H1 (cell line): ENCODE measurements at regions not wholly inside any gene's neighbourhood (a gene's known extent, or its start where the extent isn't known, plus 50 kb on each side); places are given as distances from the start of the nearest gene placed in this dataset.

Experiments
- CTCF ChIA-PET: fragments of 300-600 bp; sonication (Branson Sonifier 250); formaldehyde crosslinking; loops from one replicate; lab custom pipeline; 2021; ENCODE audit not compliant: partially characterized antibody; lab: Charles Lee
- POLR2A ChIA-PET: fragments of 300-600 bp; sonication (Branson Sonifier 250); formaldehyde crosslinking; loops from one replicate; lab custom pipeline; 2021; ENCODE audit warnings: inconsistent platforms; ENCODE audit not compliant: partially characterized antibody; lab: Charles Lee
- DNase-seq, 2 experiments: peaks; one replicate each; pipeline versions ENCODE4 v3.0.0 to v3.0.0-alpha.2; 2010 to 2022; ENCODE audit warnings: low spot score in 2 of 2, low read depth in 1 of 2, mixed read lengths in 1 of 2
- FAIRE-seq: peaks from 2 replicates; lab custom pipeline; 2011; peaks lifted over from hg19 to GRCh38; lab: Jason Lieb, UNC
- H2AFZ ChIP-seq: 2 replicates; pipeline ENCODE4 v1.8.1; 2012; ENCODE audit warnings: low read length, inconsistent platforms
- H2AK5ac ChIP-seq: 2 replicates; pipeline ENCODE4 v1.6.1; 2013; ENCODE audit warnings: low read depth, low read length
- H2BK120ac ChIP-seq: replicated peaks from 2 replicates; pipeline ENCODE3; 2013; ENCODE audit warnings: low read depth, low read length, inconsistent platforms
- H2BK12ac ChIP-seq: 2 replicates; pipeline ENCODE4 v1.6.1; 2013; ENCODE audit warnings: low read depth, low read length
- H2BK15ac ChIP-seq: 2 replicates; pipeline ENCODE4 v1.6.1; 2013; ENCODE audit warnings: low read length
- H2BK20ac ChIP-seq: 2 replicates; pipeline ENCODE4 v1.6.1; 2013; ENCODE audit warnings: low read length
- H2BK5ac ChIP-seq: 2 replicates; pipeline ENCODE4 v1.6.1; 2013; ENCODE audit warnings: low read depth, low read length
- H3K14ac ChIP-seq: 2 replicates; pipeline ENCODE4 v1.6.1; 2013; ENCODE audit warnings: inconsistent platforms; ENCODE audit not compliant: insufficient read length
- H3K18ac ChIP-seq: 2 replicates; pipeline ENCODE4 v1.6.1; 2013; ENCODE audit warnings: low read length; ENCODE audit errors: extremely low read depth
- H3K23ac ChIP-seq: 2 replicates; pipeline ENCODE4 v1.6.1; 2013; ENCODE audit warnings: inconsistent platforms; ENCODE audit not compliant: insufficient read length
- H3K23me2 ChIP-seq: 2 replicates; pipeline ENCODE4 v1.6.1; 2013; ENCODE audit warnings: low read depth, low read length
- H3K27ac ChIP-seq: 2 replicates; pipeline ENCODE4 v1.6.1; 2011; ENCODE audit warnings: low read depth, low read length, inconsistent platforms
- H3K27me3 ChIP-seq, 4 experiments: replicated peaks in 1 of 4; 1 replicate in 1 of 4; 2 replicates in 3 of 4; pipeline versions ENCODE4 v1.6.1 to v1.8.1; 2011 to 2013; ENCODE audit warnings: low read length in 3 of 4, mild to moderate bottlenecking in 3 of 4, inconsistent platforms in 2 of 4, mixed read lengths in 2 of 4, moderate library complexity in 1 of 4; ENCODE audit not compliant: control insufficient read depth in 3 of 4, insufficient read depth in 3 of 4; ENCODE audit errors: extremely low read depth in 1 of 4
- H3K36me3 ChIP-seq, 4 experiments: 2 replicates each; pipeline versions ENCODE4 v1.6.1 to v1.8.1; 2011 to 2013; ENCODE audit warnings: mild to moderate bottlenecking in 4 of 4, low read length in 3 of 4, moderate library complexity in 2 of 4, control low read depth in 1 of 4, inconsistent platforms in 1 of 4; ENCODE audit not compliant: insufficient read depth in 4 of 4, control insufficient read depth in 2 of 4
- H3K4ac ChIP-seq: replicated peaks from 2 replicates; pipeline ENCODE3; 2013; ENCODE audit warnings: low read length, low read depth, mixed read lengths, inconsistent platforms; ENCODE audit not compliant: insufficient read length
- H3K4me1 ChIP-seq, 4 experiments: replicated peaks in 1 of 4; 1 replicate in 1 of 4; 2 replicates in 3 of 4; pipeline versions ENCODE4 v1.6.1 to v1.8.1; 2011 to 2013; ENCODE audit warnings: low read length in 3 of 4, inconsistent platforms in 2 of 4, mixed read lengths in 1 of 4; ENCODE audit not compliant: insufficient read depth in 4 of 4, control insufficient read depth in 3 of 4
- H3K4me2 ChIP-seq, 2 experiments: 2 replicates each; pipeline versions ENCODE4 v1.6.1 to v1.8.1; 2011 to 2013; ENCODE audit warnings: low read depth in 2 of 2, low read length in 2 of 2, control low read depth in 1 of 2, inconsistent platforms in 1 of 2, mild to moderate bottlenecking in 1 of 2; ENCODE audit not compliant: insufficient read depth in 1 of 2
- H3K4me3 ChIP-seq, 4 experiments: fragments of 200-600, 300-600 bp in 1 of 4; sonication (generic), shearing (Covaris generic), sonication (Bioruptor Twin) in 1 of 4; 2 replicates each; pipeline versions ENCODE4 v1.5.1 to v1.8.1; 2011 to 2016; ENCODE audit warnings: low read length in 4 of 4, low read depth in 3 of 4, control low read depth in 2 of 4, inconsistent platforms in 2 of 4, mild to moderate bottlenecking in 2 of 4, mixed read lengths in 1 of 4, moderate library complexity in 1 of 4; ENCODE audit not compliant: insufficient read depth in 2 of 4; ENCODE audit errors: extremely low read depth in 1 of 4
- H3K56ac ChIP-seq: replicated peaks from 2 replicates; pipeline ENCODE3; 2013; ENCODE audit warnings: low read depth, mild to moderate bottlenecking, mixed read lengths, low read length, inconsistent platforms; ENCODE audit not compliant: insufficient read length
- H3K79me1 ChIP-seq: 2 replicates; pipeline ENCODE4 v1.6.1; 2013; ENCODE audit warnings: low read depth, low read length, control low read depth
- H3K79me2 ChIP-seq, 2 experiments: 2 replicates each; pipeline versions ENCODE4 v1.6.1 to v1.8.1; 2012 to 2013; ENCODE audit warnings: low read length in 2 of 2, mild to moderate bottlenecking in 2 of 2, inconsistent platforms in 1 of 2; ENCODE audit not compliant: insufficient read depth in 2 of 2, control insufficient read depth in 1 of 2
- H3K9ac ChIP-seq, 4 experiments: replicated peaks in 1 of 4; 1 replicate in 1 of 4; 2 replicates in 3 of 4; pipeline versions ENCODE4 v1.6.1 to v1.8.1; 2011 to 2013; ENCODE audit warnings: low read depth in 3 of 4, low read length in 3 of 4, control low read depth in 2 of 4, mild to moderate bottlenecking in 2 of 4, moderate library complexity in 2 of 4, inconsistent platforms in 1 of 4; ENCODE audit errors: extremely low read depth in 1 of 4
- H3K9me3 ChIP-seq, 2 experiments: 2 replicates each; pipeline versions ENCODE4 v1.6.1 to v1.8.1; 2012 to 2013; ENCODE audit warnings: mild to moderate bottlenecking in 2 of 2, moderate library complexity in 2 of 2, control low read depth in 1 of 2, inconsistent platforms in 1 of 2, low read depth in 1 of 2, low read length in 1 of 2, mixed read lengths in 1 of 2; ENCODE audit not compliant: insufficient read depth in 2 of 2
- H4K20me1 ChIP-seq, 2 experiments: replicated peaks in 1 of 2; 2 replicates each; pipeline versions ENCODE3 to v1.8.1; 2011 to 2013; ENCODE audit warnings: inconsistent platforms in 2 of 2, low read length in 2 of 2, mild to moderate bottlenecking in 1 of 2; ENCODE audit not compliant: insufficient read depth in 2 of 2, control insufficient read depth in 1 of 2
- H4K5ac ChIP-seq: 2 replicates; pipeline ENCODE4 v1.6.1; 2013; ENCODE audit warnings: low read length, low read depth, mixed read lengths, inconsistent platforms; ENCODE audit not compliant: insufficient read length
- H4K8ac ChIP-seq: 2 replicates; pipeline ENCODE4 v1.8.0; 2013; ENCODE audit warnings: mild to moderate bottlenecking, moderate library complexity, low read length, inconsistent platforms; ENCODE audit not compliant: insufficient read depth; ENCODE audit errors: extremely low read depth
- H4K91ac ChIP-seq: replicated peaks from 2 replicates; pipeline ENCODE3; 2013; ENCODE audit warnings: low read length, mixed read lengths, inconsistent platforms; ENCODE audit not compliant: insufficient read length
- ASH2L ChIP-seq: fragments of 200-600, 300-600 bp; sonication (generic); IDR thresholded peaks from one replicate; pipeline ENCODE4 v1.7.1; 2017; ENCODE audit warnings: low read length
- ATF3 ChIP-seq: IDR thresholded peaks from 2 replicates; pipeline ENCODE4 v1.6.1; 2011; ENCODE audit warnings: low read depth, mild to moderate bottlenecking, low read length; ENCODE audit not compliant: insufficient read depth
- EZH2 ChIP-seq: fragments of 200-600 bp; sonication (generic); IDR thresholded peaks from 2 replicates; pipeline ENCODE4 v1.7.1; 2012; ENCODE audit warnings: low read depth, mild to moderate bottlenecking, moderate library complexity, low read length, inconsistent platforms; ENCODE audit not compliant: severe bottlenecking
- FOSL1 ChIP-seq: IDR thresholded peaks from 2 replicates; pipeline ENCODE4 v1.6.1; 2011; ENCODE audit warnings: mild to moderate bottlenecking, low read depth, low read length, moderate library complexity; ENCODE audit not compliant: insufficient read depth
- MAFK ChIP-seq: IDR thresholded peaks from 2 replicates; pipeline ENCODE4 v1.6.1; 2012; ENCODE audit warnings: low read depth, mild to moderate bottlenecking, improper control_type of control experiment, low read length
- MAX ChIP-seq: IDR thresholded peaks from 2 replicates; pipeline ENCODE4 v1.6.1; 2012; ENCODE audit warnings: inconsistent platforms
- NRF1 ChIP-seq: IDR thresholded peaks from 2 replicates; pipeline ENCODE4 v1.6.1; 2011; ENCODE audit warnings: mild to moderate bottlenecking, low read depth, low read length, improper control_type of control experiment
- SAP30 ChIP-seq: fragments of 300-600 bp; sonication (generic); IDR thresholded peaks from 2 replicates; pipeline ENCODE4 v1.7.1; 2012; ENCODE audit warnings: low read length, moderate library complexity, mild to moderate bottlenecking, inconsistent platforms; ENCODE audit not compliant: insufficient read depth, insufficient replicate concordance
- SIN3A ChIP-seq, 2 experiments: IDR thresholded peaks in 1 of 2; conservative IDR thresholded peaks in 1 of 2; 2 replicates each; pipeline ENCODE4 v1.6.1; 2011 to 2012; ENCODE audit warnings: low read length in 2 of 2, improper control_type of control experiment in 1 of 2, low read depth in 1 of 2, mild to moderate bottlenecking in 1 of 2
- SP4 ChIP-seq: IDR thresholded peaks from 2 replicates; pipeline ENCODE4 v1.6.1; 2012; ENCODE audit warnings: low read length, inconsistent platforms
- TBP ChIP-seq: IDR thresholded peaks from 2 replicates; pipeline ENCODE4 v1.6.1; 2011; ENCODE audit warnings: low read depth, low read length, improper control_type of control experiment
- USF2 ChIP-seq: IDR thresholded peaks from 2 replicates; pipeline ENCODE4 v1.6.1; 2011; ENCODE audit warnings: low read length, improper control_type of control experiment
- ZNF274 ChIP-seq: IDR thresholded peaks from 2 replicates; pipeline ENCODE4 v1.7.0; 2012; ENCODE audit warnings: low read length, borderline replicate concordance; ENCODE audit errors: extremely low read depth
- WGBS, 2 experiments: shearing (Covaris generic) in 1 of 2; methylation state at CpG; one replicate each; pipeline versions ENCODE4 v1.1.6 to v1.1.7; 2013 to 2015; ENCODE audit warnings: low lambda C conversion rate in 2 of 2, mixed read lengths in 2 of 2, inconsistent platforms in 1 of 2, low coverage in 1 of 2, missing lambda C conversion rate in 1 of 2; ENCODE audit not compliant: insufficient replicate concordance in 2 of 2, insufficient coverage in 1 of 2, insufficient read length in 1 of 2; ENCODE audit errors: extremely low coverage in 1 of 2, missing lambda C conversion rate in 1 of 2; 5-methylcytosine and 5-hydroxymethylcytosine counted together

- H3K27ac ChIP-seq = no peak overlapping the region
- H2BK15ac ChIP-seq = no peak overlapping the region
- H2BK20ac ChIP-seq = no peak overlapping the region
- CTCF ChIA-PET = interaction anchor here (0.8 to 1.6 kb wide), 5 partner anchors 10 to 183 kb away, joined by 3 to 4 read pairs (median 3); no protein-coding TSS in a partner anchor
- 91% methylated on average over 5 of the region's 5 CpGs; no CpG with 5 or more reads in 1 of the 2 experiments for WGBS, 2 experiments
- no peak overlapping the region for H2BK12ac ChIP-seq
- no peak overlapping the region for H3K4me2 ChIP-seq
- no peaks in the 10 kb centered on the region for H3K79me2 ChIP-seq
- no peak overlapping the region for H2AK5ac ChIP-seq
- no peaks in the 10 kb centered on the region for H3K79me1 ChIP-seq
- H3K36me3 ChIP-seq = no peaks in the 10 kb centered on the region
- no peak overlapping the region for H2BK5ac ChIP-seq
- no peak overlapping the region for H3K14ac ChIP-seq
- no peaks in the 10 kb centered on the region for H4K20me1 ChIP-seq
- no peak overlapping the region for H3K9ac ChIP-seq
- H3K56ac ChIP-seq = no peak overlapping the region
- H4K91ac ChIP-seq = no peak overlapping the region
- H2AFZ ChIP-seq = peak overlapping the region; percentile 31; the same call in 1 of the 2 replicates
- POLR2A ChIA-PET = no interaction called here
- no peak overlapping the region for H3K18ac ChIP-seq
- no peak overlapping the region for H3K4me3 ChIP-seq
- H2BK120ac ChIP-seq = no peak overlapping the region
- H4K5ac ChIP-seq = no peak overlapping the region
- H3K4me1 ChIP-seq = no peaks in the 10 kb centered on the region
- DNase-seq = no peak
- H3K23ac ChIP-seq = no peak overlapping the region
- H4K8ac ChIP-seq = no peak overlapping the region
- H3K4ac ChIP-seq = no peak overlapping the region
- H3K9me3 ChIP-seq = no peaks in the 10 kb centered on the region
- H3K27me3 ChIP-seq = no peaks in the 10 kb centered on the region
- no peaks in the 10 kb centered on the region for H3K23me2 ChIP-seq
- FAIRE-seq = no peak
- TF ChIP-seq SP4 (no peak), TBP (no peak), FOSL1 (no peak), EZH2 (no peak), MAFK (no peak), SAP30 (no peak), ZNF274 (no peak), ASH2L (no peak), NRF1 (no peak), MAX (no peak), ATF3 (no peak), USF2 (no peak), SIN3A (conservative IDR thresholded peaks at IDR 0.05 in 1 of 2, IDR thresholded peaks at IDR 0.05 in 1 of 2; ENCODE audit: low read depth in 1 of 2, low read length in 2 of 2) (no peak)
Measured at GRCh38 chr1:116321766-116322175, 51.3 kb upstream of the ATP1A1 start.
